Endothelial cell of umbilical vein (primary cell): ENCODE measurements at regions not wholly inside any gene's neighbourhood (a gene's known extent, or its start where the extent isn't known, plus 50 kb on each side); places are given as distances from the start of the nearest gene placed in this dataset.

Source experiments
- MYC ChIP-seq: IDR thresholded peaks from one replicate; pipeline ENCODE4 v1.6.1; 2011; ENCODE audit warnings: mild to moderate bottlenecking, low read depth, low read length
- POLR2A ChIP-seq: IDR thresholded peaks from 2 replicates; pipeline ENCODE4 v1.6.1; 2012; ENCODE audit warnings: low read depth, mild to moderate bottlenecking, control low read depth, low read length

- TF ChIP-seq POLR2A (no peak), MYC (no peak)
These were observed 91.6 kb downstream of the FZD1 start for GRCh38 chr7:91355695-91356435.
